Upper lobe of left lung (tissue), 4 donors: ENCODE measurements at regions not wholly inside any gene's neighbourhood (a gene's known extent, or its start where the extent isn't known, plus 50 kb on each side); places are given as distances from the start of the nearest gene placed in this dataset.

Experiments used
- POLR2A ChIP-seq, 4 donors: fragments of 450-650 bp; IDR thresholded peaks; one replicate each; pipeline ENCODE4 v1.5.1; 2016 to 2017; ENCODE audit warnings: antibody characterized with exemption in 4 of 4, mild to moderate bottlenecking in 2 of 4
- TF ChIP-seq, protein P1 (sequence below), 6 experiments: fragments of 450-650 bp in 4 of 6; fragments of 200-600 bp in 2 of 6; sonication (generic) in 2 of 6; IDR thresholded peaks; one replicate each; pipeline ENCODE4 v1.5.1; 2016 to 2019; ENCODE audit warnings: antibody characterized with exemption in 6 of 6

- TF ChIP-seq, protein P1, sequence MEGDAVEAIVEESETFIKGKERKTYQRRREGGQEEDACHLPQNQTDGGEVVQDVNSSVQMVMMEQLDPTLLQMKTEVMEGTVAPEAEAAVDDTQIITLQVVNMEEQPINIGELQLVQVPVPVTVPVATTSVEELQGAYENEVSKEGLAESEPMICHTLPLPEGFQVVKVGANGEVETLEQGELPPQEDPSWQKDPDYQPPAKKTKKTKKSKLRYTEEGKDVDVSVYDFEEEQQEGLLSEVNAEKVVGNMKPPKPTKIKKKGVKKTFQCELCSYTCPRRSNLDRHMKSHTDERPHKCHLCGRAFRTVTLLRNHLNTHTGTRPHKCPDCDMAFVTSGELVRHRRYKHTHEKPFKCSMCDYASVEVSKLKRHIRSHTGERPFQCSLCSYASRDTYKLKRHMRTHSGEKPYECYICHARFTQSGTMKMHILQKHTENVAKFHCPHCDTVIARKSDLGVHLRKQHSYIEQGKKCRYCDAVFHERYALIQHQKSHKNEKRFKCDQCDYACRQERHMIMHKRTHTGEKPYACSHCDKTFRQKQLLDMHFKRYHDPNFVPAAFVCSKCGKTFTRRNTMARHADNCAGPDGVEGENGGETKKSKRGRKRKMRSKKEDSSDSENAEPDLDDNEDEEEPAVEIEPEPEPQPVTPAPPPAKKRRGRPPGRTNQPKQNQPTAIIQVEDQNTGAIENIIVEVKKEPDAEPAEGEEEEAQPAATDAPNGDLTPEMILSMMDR (IDR thresholded peaks at IDR 0.05) = no peak
- TF ChIP-seq POLR2A (IDR thresholded peaks at IDR 0.05) = no peak
Observed at GRCh38 chr2:114111329-114111728, 221.4 kb downstream of the ACTR3 start.
